Calu3 (cell line): ENCODE measurements at regions not wholly inside any gene's neighbourhood (a gene's known extent, or its start where the extent isn't known, plus 50 kb on each side); places are given as distances from the start of the nearest gene placed in this dataset.

Experiments used
- BruUV-seq: library from RNA; stranded (reverse); fragments of 400-500 nt; replicated peaks from 2 replicates; lab custom pipeline; 2021; lab: Mats Ljungman, UMichigan
- CTCF ChIA-PET: fragments of 300-600 bp; sonication (Branson Sonifier 250); formaldehyde crosslinking; loops from one replicate; lab custom pipeline; 2022; ENCODE audit warnings: antibody characterized with exemption; lab: Charles Lee
- DNase-seq: peaks from one replicate; pipeline ENCODE4 v3.0.0; 2022
- H3K27ac Mint-ChIP-seq: one replicate; pipeline ENCODE4 v1.8.0; 2022; ENCODE audit warnings: mixed read lengths; ENCODE audit not compliant: unreplicated experiment
- H3K27me3 Mint-ChIP-seq: one replicate; pipeline ENCODE4 v1.8.0; 2022; ENCODE audit warnings: mixed read lengths; ENCODE audit not compliant: unreplicated experiment
- H3K36me3 Mint-ChIP-seq: one replicate; pipeline ENCODE4 v1.8.0; 2022; ENCODE audit warnings: mild to moderate bottlenecking, moderate library complexity, mixed read lengths; ENCODE audit not compliant: insufficient read depth, unreplicated experiment
- H3K4me1 Mint-ChIP-seq: one replicate; pipeline ENCODE4 v1.8.0; 2022; ENCODE audit warnings: mild to moderate bottlenecking, low read depth, mixed read lengths; ENCODE audit not compliant: unreplicated experiment
- H3K4me3 Mint-ChIP-seq: one replicate; pipeline ENCODE4 v1.8.0; 2022; ENCODE audit warnings: mild to moderate bottlenecking, low read depth, moderate library complexity, mixed read lengths; ENCODE audit not compliant: unreplicated experiment
- H3K9me3 Mint-ChIP-seq: one replicate; pipeline ENCODE4 v1.8.0; 2022; ENCODE audit warnings: low read depth, mixed read lengths; ENCODE audit not compliant: unreplicated experiment
- CTCF ChIP-seq: fragments of 200-600 bp; IDR thresholded peaks from one replicate; pipeline ENCODE4 v1.8.0; 2022; ENCODE audit warnings: antibody characterized with exemption; ENCODE audit not compliant: unreplicated experiment
- intact Hi-C: fragments of 100-400 bp; cut with micrococcal nuclease; formaldehyde crosslinking; loops from one replicate; pipeline ENCODE4 v1.10.0; 2022; ENCODE audit not compliant: unreplicated experiment

GRCh38 chr16:65406933-65407332 is 285.1 kb upstream of the CDH11 start:
- no peak overlapping the region for H3K27ac Mint-ChIP-seq
- CTCF ChIA-PET, result no interaction called here
- intact Hi-C loops, result no loop called here

DNA sequence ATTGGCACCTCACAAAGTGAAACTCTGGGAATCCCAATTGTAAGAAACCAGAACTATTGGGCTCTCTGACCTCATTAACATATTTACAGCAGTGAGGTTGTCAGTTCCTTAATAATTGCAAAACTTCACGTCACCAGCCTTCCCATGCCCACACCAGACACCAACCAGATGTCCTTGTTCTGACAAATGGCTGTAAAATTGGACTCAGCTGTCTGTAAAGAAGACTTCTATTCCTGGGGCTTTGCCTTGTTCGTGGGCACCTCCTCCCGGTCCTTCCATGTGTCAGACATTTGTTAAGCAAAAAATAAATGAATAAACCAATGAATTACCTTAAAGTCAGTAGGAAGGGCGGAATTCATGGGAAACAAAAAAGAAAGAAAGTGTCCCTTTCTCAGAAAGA is 284.3 kb upstream of the CDH11 start:
- no peak for DNase-seq
- no peaks in the 10 kb centered on the region for H3K36me3 Mint-ChIP-seq
- H3K4me3 Mint-ChIP-seq, result no peak overlapping the region
- no peak for TF ChIP-seq CTCF
- intact Hi-C loops, result no loop called here
- no TSS peak for BruUV-seq
- H3K27me3 Mint-ChIP-seq, result no peaks in the 10 kb centered on the region
- CTCF ChIA-PET, result no interaction called here
- H3K4me1 Mint-ChIP-seq, result no peaks in the 10 kb centered on the region
- peaks cover 14% of the 10 kb centered on the region for H3K9me3 Mint-ChIP-seq
- H3K27ac Mint-ChIP-seq, result no peak overlapping the region

More at GRCh38 chr16:65406933-65407332, 285.1 kb upstream of the CDH11 start:
- TF ChIP-seq CTCF, result no peak
- BruUV-seq, result no TSS peak
- H3K9me3 Mint-ChIP-seq, result peaks cover 17% of the 10 kb centered on the region
- H3K27me3 Mint-ChIP-seq, result no peaks in the 10 kb centered on the region
- no peaks in the 10 kb centered on the region for H3K36me3 Mint-ChIP-seq
- no peak for DNase-seq
- H3K4me1 Mint-ChIP-seq, result no peaks in the 10 kb centered on the region
- no peak overlapping the region for H3K4me3 Mint-ChIP-seq

DNA sequence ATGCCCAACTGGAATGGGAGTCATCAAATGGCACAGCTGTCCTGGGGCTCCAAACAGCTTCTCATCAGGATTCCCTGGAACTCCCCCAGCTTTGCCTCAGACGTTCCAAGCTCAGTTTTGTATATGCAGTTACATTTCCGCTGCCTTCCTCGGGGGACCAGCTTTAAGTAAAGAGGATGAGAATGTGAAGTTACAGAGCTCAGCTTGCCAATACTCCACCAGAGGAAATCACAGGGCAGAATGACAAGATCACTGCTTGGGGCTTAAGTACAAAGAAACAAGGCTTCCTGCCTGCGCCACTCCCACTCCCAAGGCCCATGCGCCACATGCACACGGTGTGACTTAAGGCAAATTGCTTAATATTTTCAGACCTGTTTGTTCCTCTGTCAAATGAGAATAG is 272.4 kb upstream of the CDH11 start:
- no peak for TF ChIP-seq CTCF
- BruUV-seq, result no TSS peak
- no peak overlapping the region for H3K27ac Mint-ChIP-seq
- intact Hi-C loops, result no loop called here
- no peaks in the 10 kb centered on the region for H3K27me3 Mint-ChIP-seq
- H3K36me3 Mint-ChIP-seq, result no peaks in the 10 kb centered on the region
- H3K9me3 Mint-ChIP-seq, result peaks cover 14% of the 10 kb centered on the region
- H3K4me1 Mint-ChIP-seq, result no peaks in the 10 kb centered on the region
- CTCF ChIA-PET, result no interaction called here
- no peak for DNase-seq
- H3K4me3 Mint-ChIP-seq, result no peak overlapping the region

DNA sequence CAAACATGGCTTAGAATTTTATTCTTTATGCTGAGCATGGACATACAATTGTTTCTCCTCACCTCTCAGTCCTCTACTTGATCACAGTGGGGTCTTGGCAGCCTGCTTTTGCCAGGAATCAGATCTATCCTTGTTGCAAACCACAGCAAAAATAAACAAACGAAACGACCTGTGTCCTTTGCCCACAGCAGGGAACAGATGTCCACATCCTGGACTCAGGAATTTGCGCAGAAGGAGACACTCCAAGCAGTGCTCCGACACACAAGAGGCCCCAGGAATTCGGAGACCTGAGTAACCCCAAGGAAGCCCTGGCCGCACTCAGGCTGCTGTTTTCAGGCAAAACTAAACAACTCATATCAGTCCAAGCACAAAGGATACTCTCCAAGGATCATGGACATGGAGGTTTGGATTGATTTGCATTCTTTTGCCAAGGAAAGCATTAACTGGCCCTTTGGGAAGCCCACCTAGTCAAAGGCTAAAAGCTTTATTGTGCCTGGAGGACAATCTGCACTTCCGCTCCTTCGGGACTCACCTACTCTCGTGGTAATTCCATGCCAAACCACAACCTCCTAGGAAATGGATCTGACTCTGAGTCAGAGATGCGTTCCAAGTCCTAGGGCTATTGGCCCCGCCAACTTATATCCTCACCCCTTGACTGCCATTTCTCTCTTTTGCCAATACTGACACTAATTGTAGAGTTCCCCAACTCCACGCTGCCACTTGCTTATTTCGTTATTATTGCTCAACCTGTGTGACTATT is 271.1 kb upstream of the CDH11 start:
- Mint-ChIP-seq H3K4me1 (no peaks in the 10 kb centered on the region), H3K27ac (no peak overlapping the region), H3K9me3 (peaks cover 15% of the 10 kb centered on the region), H3K27me3 (no peaks in the 10 kb centered on the region), H3K4me3 (no peak overlapping the region), H3K36me3 (no peaks in the 10 kb centered on the region)
- TF ChIP-seq CTCF, result no peak
- no TSS peak for BruUV-seq
- CTCF ChIA-PET, result no interaction called here
- intact Hi-C loops, result no loop called here
- no peak for DNase-seq
